ENCODE measurements at regions not wholly inside any gene's neighbourhood (a gene's known extent, or its start where the extent isn't known, plus 50 kb on each side); places are given as distances from the start of the nearest gene placed in this dataset.

DNA sequence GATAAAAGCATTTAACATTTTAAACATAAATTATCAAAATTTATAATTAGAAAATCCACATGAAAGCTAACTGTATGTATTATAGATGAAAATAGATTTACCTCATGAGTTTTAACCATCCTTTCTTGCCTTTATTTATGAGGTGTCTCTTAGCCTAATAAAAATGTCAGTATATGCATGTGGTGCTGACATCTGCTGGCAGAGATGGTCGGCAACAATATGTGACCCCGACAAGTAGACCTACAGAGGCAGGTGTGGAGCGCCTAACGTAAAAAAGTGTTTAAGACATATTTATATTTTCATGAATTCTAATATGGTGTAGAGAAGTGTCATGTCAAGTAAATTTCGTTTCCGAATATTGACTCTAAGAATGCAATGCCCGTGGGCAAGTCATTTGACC is 149.0 kb upstream of the FUT9 start:
- TF ChIP-seq, protein P1, sequence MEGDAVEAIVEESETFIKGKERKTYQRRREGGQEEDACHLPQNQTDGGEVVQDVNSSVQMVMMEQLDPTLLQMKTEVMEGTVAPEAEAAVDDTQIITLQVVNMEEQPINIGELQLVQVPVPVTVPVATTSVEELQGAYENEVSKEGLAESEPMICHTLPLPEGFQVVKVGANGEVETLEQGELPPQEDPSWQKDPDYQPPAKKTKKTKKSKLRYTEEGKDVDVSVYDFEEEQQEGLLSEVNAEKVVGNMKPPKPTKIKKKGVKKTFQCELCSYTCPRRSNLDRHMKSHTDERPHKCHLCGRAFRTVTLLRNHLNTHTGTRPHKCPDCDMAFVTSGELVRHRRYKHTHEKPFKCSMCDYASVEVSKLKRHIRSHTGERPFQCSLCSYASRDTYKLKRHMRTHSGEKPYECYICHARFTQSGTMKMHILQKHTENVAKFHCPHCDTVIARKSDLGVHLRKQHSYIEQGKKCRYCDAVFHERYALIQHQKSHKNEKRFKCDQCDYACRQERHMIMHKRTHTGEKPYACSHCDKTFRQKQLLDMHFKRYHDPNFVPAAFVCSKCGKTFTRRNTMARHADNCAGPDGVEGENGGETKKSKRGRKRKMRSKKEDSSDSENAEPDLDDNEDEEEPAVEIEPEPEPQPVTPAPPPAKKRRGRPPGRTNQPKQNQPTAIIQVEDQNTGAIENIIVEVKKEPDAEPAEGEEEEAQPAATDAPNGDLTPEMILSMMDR (IDR thresholded peaks at IDR 0.05; ENCODE audit: insufficient read depth, low read length, poor library complexity, severe bottlenecking): peak; percentile 23
- TF ChIP-seq EZH2phosphoT487 (conservative IDR thresholded peaks at IDR 0.05; ENCODE audit: low read length): no peak

All from SU-DHL-6 (cell line).